Hepatocyte (in vitro differentiated cells): ENCODE measurements at regions not wholly inside any gene's neighbourhood (a gene's known extent, or its start where the extent isn't known, plus 50 kb on each side); places are given as distances from the start of the nearest gene placed in this dataset.

ENCODE experiments used
- CTCF ChIP-seq: fragments of 200-600 bp; sonication (generic); IDR thresholded peaks from 2 replicates; pipeline ENCODE4 v1.5.1; 2016; ENCODE audit warnings: antibody characterized with exemption, mild to moderate bottlenecking; ENCODE audit not compliant: poor library complexity
- EZH2 ChIP-seq: fragments of 200-600 bp; sonication (generic); IDR thresholded peaks from 2 replicates; pipeline ENCODE4 v1.6.1; 2016; ENCODE audit warnings: antibody characterized with exemption, mild to moderate bottlenecking, borderline replicate concordance
- EZH2phosphoT487 ChIP-seq: fragments of 200-600 bp; sonication (generic); IDR thresholded peaks from one replicate; pipeline ENCODE4 v1.6.1; 2018; ENCODE audit warnings: antibody characterized with exemption, mild to moderate bottlenecking, low read depth, moderate library complexity; ENCODE audit not compliant: unreplicated experiment, severe bottlenecking

- TF ChIP-seq CTCF: no peak
- no peak for TF ChIP-seq EZH2
- no peak for TF ChIP-seq EZH2phosphoT487
Measured at GRCh38 chr10:130877126-130877525, 434.4 kb downstream of the TCERG1L start.
